ENCODE measurements at regions not wholly inside any gene's neighbourhood (a gene's known extent, or its start where the extent isn't known, plus 50 kb on each side); places are given as distances from the start of the nearest gene placed in this dataset.

- TF ChIP-seq, protein P1, sequence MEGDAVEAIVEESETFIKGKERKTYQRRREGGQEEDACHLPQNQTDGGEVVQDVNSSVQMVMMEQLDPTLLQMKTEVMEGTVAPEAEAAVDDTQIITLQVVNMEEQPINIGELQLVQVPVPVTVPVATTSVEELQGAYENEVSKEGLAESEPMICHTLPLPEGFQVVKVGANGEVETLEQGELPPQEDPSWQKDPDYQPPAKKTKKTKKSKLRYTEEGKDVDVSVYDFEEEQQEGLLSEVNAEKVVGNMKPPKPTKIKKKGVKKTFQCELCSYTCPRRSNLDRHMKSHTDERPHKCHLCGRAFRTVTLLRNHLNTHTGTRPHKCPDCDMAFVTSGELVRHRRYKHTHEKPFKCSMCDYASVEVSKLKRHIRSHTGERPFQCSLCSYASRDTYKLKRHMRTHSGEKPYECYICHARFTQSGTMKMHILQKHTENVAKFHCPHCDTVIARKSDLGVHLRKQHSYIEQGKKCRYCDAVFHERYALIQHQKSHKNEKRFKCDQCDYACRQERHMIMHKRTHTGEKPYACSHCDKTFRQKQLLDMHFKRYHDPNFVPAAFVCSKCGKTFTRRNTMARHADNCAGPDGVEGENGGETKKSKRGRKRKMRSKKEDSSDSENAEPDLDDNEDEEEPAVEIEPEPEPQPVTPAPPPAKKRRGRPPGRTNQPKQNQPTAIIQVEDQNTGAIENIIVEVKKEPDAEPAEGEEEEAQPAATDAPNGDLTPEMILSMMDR (IDR thresholded peaks at IDR 0.05) = no peak
- TF ChIP-seq EZH2 (IDR thresholded peaks at IDR 0.05) (no peak), EZH2phosphoT487 (IDR thresholded peaks at IDR 0.05) (no peak)
Observed at GRCh38 chr21:27062443-27062842, 95.6 kb upstream of the ADAMTS5 start.
